IMR-90 (cell line): ENCODE measurements at regions not wholly inside any gene's neighbourhood (a gene's known extent, or its start where the extent isn't known, plus 50 kb on each side); places are given as distances from the start of the nearest gene placed in this dataset.

Source experiments
- ATAC-seq: fragments of 200-7000 bp; cut with Tn5 transposase; 2 replicates; pipeline ENCODE4 v1.9.1; 2020; ENCODE audit warnings: low read depth, mild to moderate bottlenecking, moderate library complexity
- BruUV-seq: library from RNA; stranded (reverse); fragments of 400-500 nt; replicated peaks from 2 replicates; lab custom pipeline; 2021; lab: Mats Ljungman, UMichigan
- CTCF ChIA-PET: fragments of 300-600 bp; formaldehyde crosslinking; extraction: SDS; loops from one replicate; lab custom pipeline; 2021; ENCODE audit warnings: antibody characterized with exemption; lab: Yijun Ruan, JAX
- POLR2A ChIA-PET: fragments of 300-600 bp; sonication (Branson Sonifier 250); formaldehyde crosslinking; loops from one replicate; lab custom pipeline; 2022; ENCODE audit warnings: antibody characterized with exemption; ENCODE audit not compliant: unreplicated experiment; lab: Charles Lee
- DNase-seq: peaks from one replicate; pipeline ENCODE4 v3.0.0; 2013
- H2AFZ ChIP-seq: replicated peaks from 2 replicates; pipeline ENCODE3; 2013; ENCODE audit warnings: low read length, mild to moderate bottlenecking; ENCODE audit not compliant: poor library complexity
- H2AK5ac ChIP-seq: 2 replicates; pipeline ENCODE4 v1.6.1; 2013; ENCODE audit warnings: low read depth, low read length, inconsistent platforms
- H2AK9ac ChIP-seq: replicated peaks from 2 replicates; pipeline ENCODE3; 2013; ENCODE audit warnings: mild to moderate bottlenecking, low read depth, low read length, moderate library complexity; ENCODE audit not compliant: poor library complexity
- H2BK120ac ChIP-seq: 2 replicates; pipeline ENCODE4 v1.6.1; 2013; ENCODE audit warnings: low read depth, low read length, inconsistent platforms
- H2BK15ac ChIP-seq: 3 replicates; pipeline ENCODE4 v1.6.1; 2013; ENCODE audit warnings: low read depth, low read length, inconsistent platforms
- H2BK20ac ChIP-seq: 2 replicates; pipeline ENCODE4 v1.6.1; 2013; ENCODE audit warnings: low read depth, mild to moderate bottlenecking, inconsistent platforms, low read length, moderate library complexity
- H2BK5ac ChIP-seq: 2 replicates; pipeline ENCODE4 v1.6.1; 2013; ENCODE audit warnings: mild to moderate bottlenecking, low read depth, low read length, inconsistent platforms; ENCODE audit not compliant: poor library complexity, severe bottlenecking
- H3K14ac ChIP-seq: replicated peaks from 2 replicates; pipeline ENCODE4 v1.6.1; 2013; ENCODE audit warnings: low read depth, low read length, inconsistent platforms
- H3K18ac ChIP-seq: 2 replicates; pipeline ENCODE4 v1.6.1; 2013; ENCODE audit warnings: low read depth, low read length, control low read depth
- H3K23ac ChIP-seq: 2 replicates; pipeline ENCODE4 v1.6.1; 2013; ENCODE audit warnings: low read depth, low read length, inconsistent platforms
- H3K27ac ChIP-seq: 2 replicates; pipeline ENCODE4 v1.5.1; 2013; ENCODE audit warnings: mild to moderate bottlenecking, control low read depth, low read length; ENCODE audit not compliant: insufficient read depth
- H3K27me3 ChIP-seq: 2 replicates; pipeline ENCODE4 v1.6.1; 2013; ENCODE audit warnings: low read length; ENCODE audit not compliant: control insufficient read depth, insufficient read depth
- H3K36me3 ChIP-seq: 2 replicates; pipeline ENCODE4 v1.6.1; 2013; ENCODE audit warnings: low read length, mixed read lengths; ENCODE audit not compliant: control insufficient read depth, insufficient read depth
- H3K4ac ChIP-seq: 2 replicates; pipeline ENCODE4 v1.6.1; 2013; ENCODE audit warnings: low read depth, low read length, inconsistent platforms
- H3K4me1 ChIP-seq: 2 replicates; pipeline ENCODE4 v1.6.1; 2013; ENCODE audit warnings: low read length, mixed read lengths; ENCODE audit not compliant: control insufficient read depth, insufficient read depth
- H3K4me2 ChIP-seq: 2 replicates; pipeline ENCODE4 v1.6.1; 2013; ENCODE audit warnings: low read depth, mild to moderate bottlenecking, control low read depth, low read length, moderate library complexity
- H3K4me3 ChIP-seq: 2 replicates; pipeline ENCODE4 v1.5.1; 2013; ENCODE audit warnings: low read depth, mild to moderate bottlenecking, control low read depth, low read length, moderate library complexity; ENCODE audit not compliant: insufficient read depth
- H3K56ac ChIP-seq: 2 replicates; pipeline ENCODE4 v1.6.1; 2013; ENCODE audit warnings: low read length, inconsistent platforms; ENCODE audit not compliant: insufficient read depth; ENCODE audit errors: extremely low read depth
- H3K79me1 ChIP-seq, 2 experiments: 2 replicates each; pipeline ENCODE4 v1.6.1; 2013; ENCODE audit warnings: low read length in 2 of 2, inconsistent platforms in 1 of 2, low read depth in 1 of 2
- H3K9ac ChIP-seq: 2 replicates; pipeline ENCODE4 v1.6.1; 2013; ENCODE audit warnings: low read depth, low read length, control low read depth
- H3K9me1 ChIP-seq: 2 replicates; pipeline ENCODE4 v1.6.1; 2013; ENCODE audit warnings: low read length, inconsistent platforms; ENCODE audit not compliant: insufficient read depth
- H3K9me3 ChIP-seq: 2 replicates; pipeline ENCODE4 v1.6.1; 2013; ENCODE audit warnings: low read length; ENCODE audit not compliant: control insufficient read depth, insufficient read depth
- H4K20me1 ChIP-seq: 2 replicates; pipeline ENCODE4 v1.6.1; 2013; ENCODE audit warnings: low read length, inconsistent platforms; ENCODE audit not compliant: insufficient read depth
- H4K5ac ChIP-seq: 2 replicates; pipeline ENCODE4 v1.6.1; 2013; ENCODE audit warnings: mild to moderate bottlenecking, low read depth, low read length, control low read depth
- H4K8ac ChIP-seq, 2 experiments: 2 replicates each; pipeline ENCODE4 v1.6.1; 2013; ENCODE audit warnings: low read depth in 2 of 2, low read length in 2 of 2, control low read depth in 1 of 2, inconsistent platforms in 1 of 2
- H4K91ac ChIP-seq: 2 replicates; pipeline ENCODE4 v1.6.1; 2013; ENCODE audit warnings: low read depth, low read length, inconsistent platforms; ENCODE audit not compliant: insufficient read depth
- BHLHE40 ChIP-seq: fragments of 150-350 bp; IDR thresholded peaks from 2 replicates; pipeline ENCODE4 v1.6.1; 2016; ENCODE audit warnings: mild to moderate bottlenecking, low read depth, low read length
- CHD1 ChIP-seq: IDR thresholded peaks from 2 replicates; pipeline ENCODE4 v1.6.1; 2012; ENCODE audit warnings: low read depth, low read length, improper control_type of control experiment
- FOS ChIP-seq: fragments of 150-350 bp; IDR thresholded peaks from 2 replicates; pipeline ENCODE4 v1.6.1; 2016; ENCODE audit warnings: low read depth, low read length
- MAFK ChIP-seq: IDR thresholded peaks from 2 replicates; pipeline ENCODE4 v1.6.1; 2012; ENCODE audit warnings: low read depth, low read length, improper control_type of control experiment
- MXI1 ChIP-seq: IDR thresholded peaks from 2 replicates; pipeline ENCODE4 v1.6.1; 2012; ENCODE audit warnings: low read depth, mild to moderate bottlenecking, low read length, moderate library complexity, borderline replicate concordance
- NFE2L2 ChIP-seq: fragments of 150-350 bp; IDR thresholded peaks from 2 replicates; pipeline ENCODE4 v1.6.1; 2016; ENCODE audit warnings: low read depth, mild to moderate bottlenecking, low read length
- RFX5 ChIP-seq: IDR thresholded peaks from 2 replicates; pipeline ENCODE4 v1.8.0; 2012; ENCODE audit warnings: low read depth, mild to moderate bottlenecking, low read length, moderate library complexity
- SMC3 ChIP-seq: fragments of 150-350 bp; IDR thresholded peaks from 2 replicates; pipeline ENCODE4 v1.6.1; 2016; ENCODE audit warnings: low read depth, mild to moderate bottlenecking, antibody characterized with exemption, low read length, moderate library complexity
- WGBS, 2 experiments: methylation state at CpG; one replicate each; pipeline versions ENCODE4 v1.1.5 to v1.1.7; 2013; ENCODE audit warnings: missing lambda C conversion rate in 2 of 2; ENCODE audit not compliant: insufficient read length in 1 of 2; ENCODE audit errors: extremely low coverage in 2 of 2; 5-methylcytosine and 5-hydroxymethylcytosine counted together
- dilution Hi-C: fragments of 300-500 bp; cut with HindIII; formaldehyde crosslinking; loops from one replicate; pipeline ENCODE4 v1.14.3; 2018; ENCODE audit warnings: low sequenced_read_pairs; ENCODE audit not compliant: unreplicated experiment
- in situ Hi-C: fragments of 300-500 bp; cut with MboI; formaldehyde crosslinking; loops from 3 replicates; pipeline ENCODE4 v1.14.3; 2019; ENCODE audit warnings: low sequenced_read_pairs, inconsistent platforms, mixed read lengths
- intact Hi-C: fragments of 100-400 bp; cut with micrococcal nuclease; formaldehyde crosslinking; loops from 2 replicates; pipeline ENCODE4 v1.10.0; 2022

GRCh38 chr20:40959325-40960092 is 69.1 kb upstream of the TOP1 start:
- TF ChIP-seq RFX5 (no peak), MAFK (no peak), FOS (no peak), CHD1 (no peak), SMC3 (no peak), MXI1 (no peak), BHLHE40 (no peak), NFE2L2 (no peak)
- H3K4me2 ChIP-seq: no peak overlapping the region
- no peak overlapping the region for H3K18ac ChIP-seq
- ChIA-PET CTCF (no interaction called here), POLR2A (no interaction called here)
- no peak overlapping the region for H3K27ac ChIP-seq
- H3K56ac ChIP-seq: no peak overlapping the region
- no peak overlapping the region for H3K14ac ChIP-seq
- peaks cover 4% of the 10 kb centered on the region; the same call in 1 of the 2 replicates for H4K20me1 ChIP-seq
- no peaks in the 10 kb centered on the region for H3K79me1 ChIP-seq
- H3K9me3 ChIP-seq: peaks cover under 1% of the 10 kb centered on the region; the same call in 1 of the 2 replicates
- no CpG with 5 or more reads among the region's 6 CpGs for WGBS, 2 experiments
- H3K9ac ChIP-seq: no peak overlapping the region
- H2BK15ac ChIP-seq: no peak overlapping the region
- H4K8ac ChIP-seq: no peak overlapping the region
- in situ Hi-C loops (loop anchor here (25.0 kb wide), 2 partner anchors 653 to 1097 kb away; partner anchors contain the start of gene CHD6), dilution Hi-C loops (no loop called here), intact Hi-C loops (loop anchor here (5.0 kb wide), 3 partner anchors 267 to 1847 kb away; no protein-coding TSS in a partner anchor)
- no peaks in the 10 kb centered on the region for H3K27me3 ChIP-seq
- H2BK120ac ChIP-seq: no peak overlapping the region
- no peak overlapping the region for H2BK5ac ChIP-seq
- no TSS peak for BruUV-seq
- no peak for DNase-seq
- H2BK20ac ChIP-seq: no peak overlapping the region
- no peaks in the 10 kb centered on the region; the same call in 1 of the 2 replicates for H3K9me1 ChIP-seq
- no peaks in the 10 kb centered on the region; the same call in 1 of the 2 replicates for H3K4me1 ChIP-seq
- no peak for ATAC-seq
- H2AK9ac ChIP-seq: no peak overlapping the region
- H2AK5ac ChIP-seq: no peak overlapping the region
- no peaks in the 10 kb centered on the region for H3K36me3 ChIP-seq
- no peak overlapping the region for H4K5ac ChIP-seq
- H2AFZ ChIP-seq: no peak overlapping the region
- no peak overlapping the region for H4K91ac ChIP-seq
- H3K4ac ChIP-seq: no peak overlapping the region
- no peak overlapping the region for H3K23ac ChIP-seq
- H3K4me3 ChIP-seq: no peak overlapping the region
